DOHH2 (cell line): ENCODE measurements at regions not wholly inside any gene's neighbourhood (a gene's known extent, or its start where the extent isn't known, plus 50 kb on each side); places are given as distances from the start of the nearest gene placed in this dataset.

Experiments
- H3F3A ChIP-seq: fragments of 200-600 bp; sonication (generic), shearing (Covaris generic); 2 replicates; pipeline ENCODE4 v1.6.0; 2016; ENCODE audit warnings: antibody characterized with exemption, mild to moderate bottlenecking; ENCODE audit not compliant: control insufficient read depth, insufficient read depth
- H3K27ac ChIP-seq: fragments of 200-600 bp; sonication (generic); 2 replicates; pipeline ENCODE4 v1.5.1; 2014; ENCODE audit warnings: low read depth, mild to moderate bottlenecking, low read length, moderate library complexity
- H3K27me3 ChIP-seq: fragments of 200-600 bp; sonication (generic); 2 replicates; pipeline ENCODE4 v1.6.1; 2014; ENCODE audit warnings: mild to moderate bottlenecking, low read length, mixed read lengths; ENCODE audit not compliant: control insufficient read depth
- H3K36me3 ChIP-seq: fragments of 200-600 bp; sonication (generic); 2 replicates; pipeline ENCODE4 v1.6.1; 2014; ENCODE audit warnings: mild to moderate bottlenecking, low read length, moderate library complexity, mixed read lengths; ENCODE audit not compliant: control insufficient read depth
- H3K4me1 ChIP-seq: fragments of 200-600 bp; sonication (generic); 2 replicates; pipeline ENCODE4 v1.6.1; 2014; ENCODE audit warnings: mild to moderate bottlenecking, low read length, mixed read lengths; ENCODE audit not compliant: control insufficient read depth
- H3K4me2 ChIP-seq: fragments of 200-600 bp; sonication (generic); 2 replicates; pipeline ENCODE4 v1.6.0; 2014; ENCODE audit warnings: mild to moderate bottlenecking, low read length, moderate library complexity
- H3K4me3 ChIP-seq: fragments of 200-600 bp; sonication (generic); 2 replicates; pipeline ENCODE4 v1.5.1; 2014; ENCODE audit warnings: mild to moderate bottlenecking, low read length, mixed read lengths
- H3K79me2 ChIP-seq: fragments of 200-600 bp; sonication (generic); 2 replicates; pipeline ENCODE4 v1.6.1; 2014; ENCODE audit warnings: mild to moderate bottlenecking, low read length, mixed read lengths; ENCODE audit not compliant: control insufficient read depth
- H3K9me2 ChIP-seq: fragments of 200-600 bp; sonication (generic); replicated peaks from 2 replicates; pipeline ENCODE4 v1.6.1; 2014; ENCODE audit warnings: mild to moderate bottlenecking, low read length, mixed read lengths; ENCODE audit not compliant: control insufficient read depth
- H3K9me3 ChIP-seq: fragments of 200-600 bp; sonication (generic); 2 replicates; pipeline ENCODE4 v1.6.1; 2014; ENCODE audit warnings: antibody characterized with exemption, low read length, mixed read lengths; ENCODE audit not compliant: control insufficient read depth, insufficient read depth
- H4K20me1 ChIP-seq: fragments of 200-600 bp; sonication (generic); 2 replicates; pipeline ENCODE4 v1.6.0; 2014; ENCODE audit warnings: low read depth, mild to moderate bottlenecking, antibody characterized with exemption, low read length, moderate library complexity; ENCODE audit not compliant: control insufficient read depth, insufficient read depth
- CTCF ChIP-seq: fragments of 200-600 bp; sonication (generic); IDR thresholded peaks from one replicate; pipeline ENCODE4 v1.5.1; 2014; ENCODE audit warnings: antibody characterized with exemption, mild to moderate bottlenecking, low read depth, low read length; ENCODE audit not compliant: poor library complexity, severe bottlenecking
- EZH2phosphoT487 ChIP-seq: fragments of 200-600 bp; sonication (generic); IDR thresholded peaks from 2 replicates; pipeline ENCODE4 v1.6.1; 2017; ENCODE audit warnings: borderline replicate concordance, mild to moderate bottlenecking, antibody characterized with exemption, low read length, moderate library complexity, mixed read lengths

DNA sequence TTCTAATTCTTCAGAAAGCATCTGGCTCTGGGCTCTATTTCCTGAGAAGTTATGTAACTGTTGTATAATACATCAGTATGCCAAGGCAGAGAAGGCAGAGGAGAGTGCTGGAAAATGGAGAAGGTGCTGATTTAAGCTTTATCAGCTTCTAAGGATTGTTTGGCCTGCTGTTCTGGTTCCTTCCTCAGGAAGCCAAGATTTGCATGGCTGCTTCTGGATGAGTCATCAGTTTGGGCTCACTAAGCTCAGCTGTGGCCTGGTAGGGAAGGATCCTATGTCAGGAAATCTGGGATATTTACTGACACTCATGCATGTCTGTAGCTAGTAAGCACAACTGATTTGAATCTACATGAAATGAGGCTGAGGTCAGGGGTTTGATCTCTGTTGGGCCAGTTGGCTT lies 73.2 kb upstream of the ADGRL4 start:
- no peaks in the 10 kb centered on the region for H3K36me3 ChIP-seq
- no peak overlapping the region for H3K27ac ChIP-seq
- no peaks in the 10 kb centered on the region for H3K9me2 ChIP-seq
- no peaks in the 10 kb centered on the region for H3K79me2 ChIP-seq
- no peaks in the 10 kb centered on the region for H3F3A ChIP-seq
- no peak overlapping the region for H3K4me2 ChIP-seq
- H3K4me3 ChIP-seq = no peak overlapping the region
- H3K9me3 ChIP-seq = no peaks in the 10 kb centered on the region
- no peaks in the 10 kb centered on the region for H3K4me1 ChIP-seq
- H4K20me1 ChIP-seq = no peaks in the 10 kb centered on the region
- TF ChIP-seq EZH2phosphoT487 (no peak), CTCF (no peak)
- no peaks in the 10 kb centered on the region for H3K27me3 ChIP-seq

DNA sequence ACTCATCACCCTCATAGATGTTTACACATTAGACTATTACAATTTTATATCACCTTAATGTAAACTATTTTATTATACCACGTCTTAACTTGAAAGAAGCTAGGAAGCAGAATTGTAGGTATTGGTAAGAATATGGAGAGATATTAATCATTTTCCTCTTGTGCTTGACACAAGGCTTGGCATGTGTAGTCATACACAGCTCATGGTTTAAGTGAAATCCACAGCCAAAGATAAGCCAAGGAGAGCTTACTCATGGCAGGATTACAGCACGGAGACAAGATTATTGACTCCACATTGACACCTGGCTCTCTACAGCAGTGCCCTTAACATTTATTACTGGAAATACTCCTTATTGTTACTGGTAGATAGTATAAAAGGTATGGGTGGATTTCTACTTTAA lies 68.4 kb upstream of the ADGRL4 start:
- no peaks in the 10 kb centered on the region for H4K20me1 ChIP-seq
- H3K4me2 ChIP-seq = no peak overlapping the region
- no peaks in the 10 kb centered on the region for H3K79me2 ChIP-seq
- H3K4me1 ChIP-seq = no peaks in the 10 kb centered on the region
- no peaks in the 10 kb centered on the region for H3F3A ChIP-seq
- no peaks in the 10 kb centered on the region for H3K9me3 ChIP-seq
- TF ChIP-seq CTCF (no peak), EZH2phosphoT487 (no peak)
- H3K36me3 ChIP-seq = no peaks in the 10 kb centered on the region
- no peaks in the 10 kb centered on the region for H3K9me2 ChIP-seq
- no peaks in the 10 kb centered on the region for H3K27me3 ChIP-seq
- H3K27ac ChIP-seq = no peak overlapping the region
- H3K4me3 ChIP-seq = no peak overlapping the region

- Histone ChIP-seq H3K27me3 (no peaks in the 10 kb centered on the region), H3K9me3 (no peaks in the 10 kb centered on the region), H4K20me1 (no peaks in the 10 kb centered on the region), H3K4me2 (no peak overlapping the region), H3K9me2 (no peaks in the 10 kb centered on the region), H3K36me3 (no peaks in the 10 kb centered on the region), H3K4me3 (no peak overlapping the region), H3K27ac (no peak overlapping the region), H3K79me2 (no peaks in the 10 kb centered on the region), H3F3A (no peaks in the 10 kb centered on the region), H3K4me1 (no peaks in the 10 kb centered on the region)
- TF ChIP-seq EZH2phosphoT487 = no peak
- no peak for TF ChIP-seq CTCF
These were observed 63.3 kb upstream of the ADGRL4 start for GRCh38 chr1:79069828-79070227.

GRCh38 chr1:79059341-79059740 lies 52.8 kb upstream of the ADGRL4 start:
- no peaks in the 10 kb centered on the region for H4K20me1 ChIP-seq
- H3K27ac ChIP-seq = no peak overlapping the region
- H3F3A ChIP-seq = no peaks in the 10 kb centered on the region
- no peaks in the 10 kb centered on the region for H3K9me2 ChIP-seq
- no peaks in the 10 kb centered on the region for H3K36me3 ChIP-seq
- no peaks in the 10 kb centered on the region for H3K79me2 ChIP-seq
- no peak overlapping the region for H3K4me3 ChIP-seq
- H3K27me3 ChIP-seq = no peaks in the 10 kb centered on the region
- H3K9me3 ChIP-seq = no peaks in the 10 kb centered on the region
- H3K4me2 ChIP-seq = no peak overlapping the region
- TF ChIP-seq EZH2phosphoT487 = no peak
- no peak for TF ChIP-seq CTCF
- no peaks in the 10 kb centered on the region for H3K4me1 ChIP-seq
